Stimulated activated CD4-positive, alpha-beta T cell treated with anti-CD3 and anti-CD28 coated beads, TNF-alpha, amount 100 ng/mL, for 48 hours (primary cell): ENCODE measurements at regions not wholly inside any gene's neighbourhood (a gene's known extent, or its start where the extent isn't known, plus 50 kb on each side); places are given as distances from the start of the nearest gene placed in this dataset.

Source experiments
- DNase-seq, 3 donors: peaks; one replicate each; pipeline ENCODE4 v3.0.0-alpha.2; 2020; ENCODE audit warnings: low read depth in 3 of 3

- DNase-seq: no peak
These were observed 204.0 kb downstream of the AACS start for GRCh38 chr12:125269276-125269675.

- no peak for DNase-seq
These were observed 206.7 kb downstream of the AACS start for GRCh38 chr12:125271892-125272291.

GRCh38 chr12:125272383-125272933, 207.2 kb downstream of the AACS start:
- DNase-seq: no peak

GRCh38 chr12:125276567-125276966, 211.3 kb downstream of the AACS start:
- no peak for DNase-seq

- no peak for DNase-seq
These were observed 215.5 kb downstream of the AACS start for GRCh38 chr12:125280482-125281377.

GRCh38 chr12:125282921-125283320, 217.7 kb downstream of the AACS start:
- DNase-seq: no peak

- no peak for DNase-seq
These were observed 218.3 kb downstream of the AACS start for GRCh38 chr12:125283521-125283920.

- DNase-seq: no peak
These were observed 218.9 kb downstream of the AACS start for GRCh38 chr12:125284087-125284486.

GRCh38 chr12:125284945-125285685, 219.9 kb downstream of the AACS start:
- no peak for DNase-seq

GRCh38 chr12:125286005-125286727, 220.9 kb downstream of the AACS start:
- DNase-seq: no peak

- no peak for DNase-seq
These were observed 222.1 kb downstream of the AACS start for GRCh38 chr12:125287155-125287847.

GRCh38 chr12:125288931-125289928, 224.0 kb downstream of the AACS start:
- DNase-seq: no peak

GRCh38 chr12:125289970-125290369, 224.7 kb downstream of the AACS start:
- DNase-seq: no peak

- no peak for DNase-seq
These were observed 227.5 kb downstream of the AACS start for GRCh38 chr12:125292700-125293099.

- no peak for DNase-seq
These were observed 230.3 kb downstream of the AACS start for GRCh38 chr12:125295550-125295949.

- DNase-seq: no peak
These were observed 231.5 kb downstream of the AACS start for GRCh38 chr12:125296701-125297100.

- no peak for DNase-seq
These were observed 234.6 kb downstream of the AACS start for GRCh38 chr12:125299840-125300239.

- DNase-seq: no peak
These were observed 235.0 kb downstream of the AACS start for GRCh38 chr12:125300249-125300648.

- DNase-seq: no peak
These were observed 238.1 kb downstream of the AACS start for GRCh38 chr12:125303337-125303736.

- no peak for DNase-seq
These were observed 238.8 kb downstream of the AACS start for GRCh38 chr12:125304029-125304428.
